H1 (cell line): ENCODE measurements at regions not wholly inside any gene's neighbourhood (a gene's known extent, or its start where the extent isn't known, plus 50 kb on each side); places are given as distances from the start of the nearest gene placed in this dataset.

Experiments used
- CTCF ChIA-PET: fragments of 300-600 bp; sonication (Branson Sonifier 250); formaldehyde crosslinking; loops from one replicate; lab custom pipeline; 2021; ENCODE audit not compliant: partially characterized antibody; lab: Charles Lee
- POLR2A ChIA-PET: fragments of 300-600 bp; sonication (Branson Sonifier 250); formaldehyde crosslinking; loops from one replicate; lab custom pipeline; 2021; ENCODE audit warnings: inconsistent platforms; ENCODE audit not compliant: partially characterized antibody; lab: Charles Lee
- DNase-seq, 2 experiments: peaks; one replicate each; pipeline versions ENCODE4 v3.0.0 to v3.0.0-alpha.2; 2010 to 2022; ENCODE audit warnings: low spot score in 2 of 2, low read depth in 1 of 2, mixed read lengths in 1 of 2
- FAIRE-seq: peaks from 2 replicates; lab custom pipeline; 2011; peaks lifted over from hg19 to GRCh38; lab: Jason Lieb, UNC
- H2AFZ ChIP-seq: 2 replicates; pipeline ENCODE4 v1.8.1; 2012; ENCODE audit warnings: low read length, inconsistent platforms
- H2AK5ac ChIP-seq: 2 replicates; pipeline ENCODE4 v1.6.1; 2013; ENCODE audit warnings: low read depth, low read length
- H2BK120ac ChIP-seq: replicated peaks from 2 replicates; pipeline ENCODE3; 2013; ENCODE audit warnings: low read depth, low read length, inconsistent platforms
- H2BK12ac ChIP-seq: 2 replicates; pipeline ENCODE4 v1.6.1; 2013; ENCODE audit warnings: low read depth, low read length
- H2BK15ac ChIP-seq: 2 replicates; pipeline ENCODE4 v1.6.1; 2013; ENCODE audit warnings: low read length
- H2BK20ac ChIP-seq: 2 replicates; pipeline ENCODE4 v1.6.1; 2013; ENCODE audit warnings: low read length
- H2BK5ac ChIP-seq: 2 replicates; pipeline ENCODE4 v1.6.1; 2013; ENCODE audit warnings: low read depth, low read length
- H3K14ac ChIP-seq: 2 replicates; pipeline ENCODE4 v1.6.1; 2013; ENCODE audit warnings: inconsistent platforms; ENCODE audit not compliant: insufficient read length
- H3K18ac ChIP-seq: 2 replicates; pipeline ENCODE4 v1.6.1; 2013; ENCODE audit warnings: low read length; ENCODE audit errors: extremely low read depth
- H3K23ac ChIP-seq: 2 replicates; pipeline ENCODE4 v1.6.1; 2013; ENCODE audit warnings: inconsistent platforms; ENCODE audit not compliant: insufficient read length
- H3K23me2 ChIP-seq: 2 replicates; pipeline ENCODE4 v1.6.1; 2013; ENCODE audit warnings: low read depth, low read length
- H3K27ac ChIP-seq: 2 replicates; pipeline ENCODE4 v1.6.1; 2011; ENCODE audit warnings: low read depth, low read length, inconsistent platforms
- H3K27me3 ChIP-seq, 4 experiments: replicated peaks in 1 of 4; 1 replicate in 1 of 4; 2 replicates in 3 of 4; pipeline versions ENCODE4 v1.6.1 to v1.8.1; 2011 to 2013; ENCODE audit warnings: low read length in 3 of 4, mild to moderate bottlenecking in 3 of 4, inconsistent platforms in 2 of 4, mixed read lengths in 2 of 4, moderate library complexity in 1 of 4; ENCODE audit not compliant: control insufficient read depth in 3 of 4, insufficient read depth in 3 of 4; ENCODE audit errors: extremely low read depth in 1 of 4
- H3K36me3 ChIP-seq, 4 experiments: 2 replicates each; pipeline versions ENCODE4 v1.6.1 to v1.8.1; 2011 to 2013; ENCODE audit warnings: mild to moderate bottlenecking in 4 of 4, low read length in 3 of 4, moderate library complexity in 2 of 4, control low read depth in 1 of 4, inconsistent platforms in 1 of 4; ENCODE audit not compliant: insufficient read depth in 4 of 4, control insufficient read depth in 2 of 4
- H3K4ac ChIP-seq: replicated peaks from 2 replicates; pipeline ENCODE3; 2013; ENCODE audit warnings: low read length, low read depth, mixed read lengths, inconsistent platforms; ENCODE audit not compliant: insufficient read length
- H3K4me1 ChIP-seq, 4 experiments: replicated peaks in 1 of 4; 1 replicate in 1 of 4; 2 replicates in 3 of 4; pipeline versions ENCODE4 v1.6.1 to v1.8.1; 2011 to 2013; ENCODE audit warnings: low read length in 3 of 4, inconsistent platforms in 2 of 4, mixed read lengths in 1 of 4; ENCODE audit not compliant: insufficient read depth in 4 of 4, control insufficient read depth in 3 of 4
- H3K4me2 ChIP-seq, 2 experiments: 2 replicates each; pipeline versions ENCODE4 v1.6.1 to v1.8.1; 2011 to 2013; ENCODE audit warnings: low read depth in 2 of 2, low read length in 2 of 2, control low read depth in 1 of 2, inconsistent platforms in 1 of 2, mild to moderate bottlenecking in 1 of 2; ENCODE audit not compliant: insufficient read depth in 1 of 2
- H3K4me3 ChIP-seq, 4 experiments: fragments of 200-600, 300-600 bp in 1 of 4; sonication (generic), shearing (Covaris generic), sonication (Bioruptor Twin) in 1 of 4; 2 replicates each; pipeline versions ENCODE4 v1.5.1 to v1.8.1; 2011 to 2016; ENCODE audit warnings: low read length in 4 of 4, low read depth in 3 of 4, control low read depth in 2 of 4, inconsistent platforms in 2 of 4, mild to moderate bottlenecking in 2 of 4, mixed read lengths in 1 of 4, moderate library complexity in 1 of 4; ENCODE audit not compliant: insufficient read depth in 2 of 4; ENCODE audit errors: extremely low read depth in 1 of 4
- H3K56ac ChIP-seq: replicated peaks from 2 replicates; pipeline ENCODE3; 2013; ENCODE audit warnings: low read depth, mild to moderate bottlenecking, mixed read lengths, low read length, inconsistent platforms; ENCODE audit not compliant: insufficient read length
- H3K79me1 ChIP-seq: 2 replicates; pipeline ENCODE4 v1.6.1; 2013; ENCODE audit warnings: low read depth, low read length, control low read depth
- H3K79me2 ChIP-seq, 2 experiments: 2 replicates each; pipeline versions ENCODE4 v1.6.1 to v1.8.1; 2012 to 2013; ENCODE audit warnings: low read length in 2 of 2, mild to moderate bottlenecking in 2 of 2, inconsistent platforms in 1 of 2; ENCODE audit not compliant: insufficient read depth in 2 of 2, control insufficient read depth in 1 of 2
- H3K9ac ChIP-seq, 4 experiments: replicated peaks in 1 of 4; 1 replicate in 1 of 4; 2 replicates in 3 of 4; pipeline versions ENCODE4 v1.6.1 to v1.8.1; 2011 to 2013; ENCODE audit warnings: low read depth in 3 of 4, low read length in 3 of 4, control low read depth in 2 of 4, mild to moderate bottlenecking in 2 of 4, moderate library complexity in 2 of 4, inconsistent platforms in 1 of 4; ENCODE audit errors: extremely low read depth in 1 of 4
- H3K9me3 ChIP-seq, 2 experiments: 2 replicates each; pipeline versions ENCODE4 v1.6.1 to v1.8.1; 2012 to 2013; ENCODE audit warnings: mild to moderate bottlenecking in 2 of 2, moderate library complexity in 2 of 2, control low read depth in 1 of 2, inconsistent platforms in 1 of 2, low read depth in 1 of 2, low read length in 1 of 2, mixed read lengths in 1 of 2; ENCODE audit not compliant: insufficient read depth in 2 of 2
- H4K20me1 ChIP-seq, 2 experiments: replicated peaks in 1 of 2; 2 replicates each; pipeline versions ENCODE3 to v1.8.1; 2011 to 2013; ENCODE audit warnings: inconsistent platforms in 2 of 2, low read length in 2 of 2, mild to moderate bottlenecking in 1 of 2; ENCODE audit not compliant: insufficient read depth in 2 of 2, control insufficient read depth in 1 of 2
- H4K5ac ChIP-seq: 2 replicates; pipeline ENCODE4 v1.6.1; 2013; ENCODE audit warnings: low read length, low read depth, mixed read lengths, inconsistent platforms; ENCODE audit not compliant: insufficient read length
- H4K8ac ChIP-seq: 2 replicates; pipeline ENCODE4 v1.8.0; 2013; ENCODE audit warnings: mild to moderate bottlenecking, moderate library complexity, low read length, inconsistent platforms; ENCODE audit not compliant: insufficient read depth; ENCODE audit errors: extremely low read depth
- H4K91ac ChIP-seq: replicated peaks from 2 replicates; pipeline ENCODE3; 2013; ENCODE audit warnings: low read length, mixed read lengths, inconsistent platforms; ENCODE audit not compliant: insufficient read length
- ASH2L ChIP-seq: fragments of 200-600, 300-600 bp; sonication (generic); IDR thresholded peaks from one replicate; pipeline ENCODE4 v1.7.1; 2017; ENCODE audit warnings: low read length
- CTBP2 ChIP-seq: IDR thresholded peaks from 2 replicates; pipeline ENCODE4 v1.7.0; 2011; ENCODE audit warnings: borderline replicate concordance, mild to moderate bottlenecking, moderate library complexity, mixed read lengths, low read length; ENCODE audit not compliant: insufficient read depth, insufficient read length
- EGR1 ChIP-seq: IDR thresholded peaks from 2 replicates; pipeline ENCODE4 v1.6.1; 2011; ENCODE audit warnings: low read depth, low read length, borderline replicate concordance
- JUN ChIP-seq: IDR thresholded peaks from 2 replicates; pipeline ENCODE4 v1.6.1; 2011; ENCODE audit warnings: low read depth, mild to moderate bottlenecking, improper control_type of control experiment, low read length
- KDM5A ChIP-seq: fragments of 200-600 bp; IDR thresholded peaks from 2 replicates; pipeline ENCODE4 v1.7.1; 2012; ENCODE audit warnings: mild to moderate bottlenecking, low read length, inconsistent platforms, mixed read lengths
- POLR2A ChIP-seq, 2 experiments: IDR thresholded peaks; 1 replicate in 1 of 2; 2 replicates in 1 of 2; pipeline ENCODE4 v1.6.1; 2011; ENCODE audit warnings: low read depth in 2 of 2, low read length in 2 of 2, mild to moderate bottlenecking in 2 of 2; ENCODE audit errors: control extremely low read depth in 1 of 2
- RNF2 ChIP-seq: fragments of 200-900, 300-1000 bp; sonication (generic); IDR thresholded peaks from 2 replicates; pipeline ENCODE4 v1.7.1; 2016; ENCODE audit warnings: borderline replicate concordance, low read depth, mild to moderate bottlenecking, antibody characterized with exemption, low read length; ENCODE audit not compliant: poor library complexity, severe bottlenecking; ENCODE audit errors: missing control alignments
- SP4 ChIP-seq: IDR thresholded peaks from 2 replicates; pipeline ENCODE4 v1.6.1; 2012; ENCODE audit warnings: low read length, inconsistent platforms
- TAF1 ChIP-seq: IDR thresholded peaks from 2 replicates; pipeline ENCODE4 v1.6.1; 2011; ENCODE audit warnings: mild to moderate bottlenecking, low read depth, low read length
- TEAD4 ChIP-seq: IDR thresholded peaks from 2 replicates; pipeline ENCODE4 v1.6.1; 2012; ENCODE audit warnings: low read depth, low read length, inconsistent platforms, mixed read lengths
- YY1 ChIP-seq: IDR thresholded peaks from 2 replicates; pipeline ENCODE4 v1.6.1; 2011; ENCODE audit warnings: low read depth, mild to moderate bottlenecking, low read length
- ZNF274 ChIP-seq: IDR thresholded peaks from 2 replicates; pipeline ENCODE4 v1.7.0; 2012; ENCODE audit warnings: low read length, borderline replicate concordance; ENCODE audit errors: extremely low read depth
- WGBS, 2 experiments: shearing (Covaris generic) in 1 of 2; methylation state at CpG; one replicate each; pipeline versions ENCODE4 v1.1.6 to v1.1.7; 2013 to 2015; ENCODE audit warnings: low lambda C conversion rate in 2 of 2, mixed read lengths in 2 of 2, inconsistent platforms in 1 of 2, low coverage in 1 of 2, missing lambda C conversion rate in 1 of 2; ENCODE audit not compliant: insufficient replicate concordance in 2 of 2, insufficient coverage in 1 of 2, insufficient read length in 1 of 2; ENCODE audit errors: extremely low coverage in 1 of 2, missing lambda C conversion rate in 1 of 2; 5-methylcytosine and 5-hydroxymethylcytosine counted together

- no peak overlapping the region for H2AFZ ChIP-seq
- H2BK15ac ChIP-seq = no peak overlapping the region
- DNase-seq = no peak
- H3K4me3 ChIP-seq = no peak overlapping the region
- no peak for TF ChIP-seq RNF2
- TF ChIP-seq CTBP2 = no peak
- TF ChIP-seq ASH2L = no peak
- TF ChIP-seq JUN = no peak
- no peak for TF ChIP-seq TAF1
- TF ChIP-seq POLR2A (IDR thresholded peaks at IDR 0.05; ENCODE audit: control extremely low read depth in 1 of 2, low read depth in 2 of 2, low read length in 2 of 2) = no peak
- no peak for TF ChIP-seq EGR1
- no peak for TF ChIP-seq SP4
- no peak for TF ChIP-seq YY1
- TF ChIP-seq TEAD4 = no peak
- TF ChIP-seq ZNF274 = no peak
- TF ChIP-seq KDM5A = no peak
- no peaks in the 10 kb centered on the region for H3K79me1 ChIP-seq
- peaks cover 0 to 2% (median 0%) of the 10 kb centered on the region in 4 experiments; a peak in 1 of 7 replicates for H3K27me3 ChIP-seq
- no peak overlapping the region for H2BK12ac ChIP-seq
- H2BK120ac ChIP-seq = no peak overlapping the region
- H4K91ac ChIP-seq = no peak overlapping the region
- POLR2A ChIA-PET = no interaction called here
- H3K9ac ChIP-seq = no peak overlapping the region
- no peak overlapping the region for H3K23ac ChIP-seq
- WGBS, 2 experiments = 86% methylated on average over 9 of the region's 9 CpGs; no CpG with 5 or more reads in 1 of the 2 experiments
- H4K5ac ChIP-seq = no peak overlapping the region
- H3K36me3 ChIP-seq = no peaks in the 10 kb centered on the region
- no peaks in the 10 kb centered on the region for H4K20me1 ChIP-seq
- peaks cover 0 to 1% of the 10 kb centered on the region in 2 experiments; a peak in 3 of 4 replicates for H3K9me3 ChIP-seq
- no peaks in the 10 kb centered on the region for H3K79me2 ChIP-seq
- no peak overlapping the region for H3K14ac ChIP-seq
- H3K27ac ChIP-seq = no peak overlapping the region
- H3K56ac ChIP-seq = no peak overlapping the region
- no peaks in the 10 kb centered on the region for H3K23me2 ChIP-seq
- no peak overlapping the region for H3K4me2 ChIP-seq
- no peaks in the 10 kb centered on the region for H3K4me1 ChIP-seq
- H3K18ac ChIP-seq = no peak overlapping the region
- H3K4ac ChIP-seq = no peak overlapping the region
- no peak overlapping the region for H2AK5ac ChIP-seq
- no peak overlapping the region for H2BK20ac ChIP-seq
- CTCF ChIA-PET = interaction anchor here (1.4 to 5.9 kb wide), 3 partner anchors 217 to 224 kb away, joined by 3 to 74 read pairs (median 73); no protein-coding TSS in a partner anchor
- no peak overlapping the region for H2BK5ac ChIP-seq
- no peak overlapping the region for H4K8ac ChIP-seq
- FAIRE-seq = no peak
Observed at GRCh38 chr6:165881806-165882205, 218.8 kb upstream of the PDE10A start.
